ENCODE measurements at regions not wholly inside any gene's neighbourhood (a gene's known extent, or its start where the extent isn't known, plus 50 kb on each side); places are given as distances from the start of the nearest gene placed in this dataset.

DNA sequence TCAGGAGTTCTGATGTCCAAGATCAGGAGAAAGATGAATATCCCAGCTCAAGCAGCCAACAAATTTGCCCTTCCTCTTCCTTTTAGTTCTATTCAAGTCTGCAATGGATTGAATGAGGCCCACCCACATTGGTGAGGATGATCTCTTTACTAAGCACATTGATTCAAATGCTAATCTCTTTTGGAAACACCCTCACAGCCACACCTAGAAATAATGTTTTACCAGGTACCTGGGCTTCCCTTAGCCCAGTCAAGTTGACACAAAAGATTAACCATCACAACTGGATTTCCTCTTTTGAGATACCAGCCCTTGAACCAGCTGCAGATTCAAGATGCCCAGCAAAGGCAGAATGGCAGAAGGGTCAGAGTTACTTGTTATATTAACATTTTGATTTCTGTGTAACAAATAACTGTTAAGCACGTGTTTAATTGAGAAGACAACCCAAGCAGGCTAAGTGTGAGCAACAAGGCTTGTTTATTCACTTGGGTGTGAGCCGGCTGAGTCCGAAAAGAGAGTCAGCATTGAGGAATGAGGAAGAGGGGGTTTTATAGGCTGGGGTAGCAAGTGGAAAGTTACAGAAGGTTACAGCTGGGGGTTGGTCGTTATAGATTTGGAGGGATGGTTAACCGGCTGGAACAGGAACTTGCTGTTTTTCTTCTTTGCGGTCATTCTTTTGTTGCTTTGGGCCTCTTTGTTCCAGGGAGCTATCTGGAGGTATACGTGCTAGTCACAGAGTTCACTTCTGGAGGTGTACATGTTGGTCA lies 180.3 kb downstream of the EMP1 start:
- no peak for DNase-seq
- Histone ChIP-seq H3K27me3 (replicated peaks; ENCODE audit: control insufficient read depth, insufficient read depth, low read length, poor library complexity, severe bottlenecking) (no peaks in the 10 kb centered on the region), H3K27ac (ENCODE audit: insufficient read depth, low read length, poor library complexity, severe bottlenecking) (no peak overlapping the region), H3K4me1 (ENCODE audit: control insufficient read depth, insufficient read depth, low read length, poor library complexity, severe bottlenecking) (no peaks in the 10 kb centered on the region), H3K9me3 (ENCODE audit: control insufficient read depth, low read length) (no peaks in the 10 kb centered on the region), H3K4me3 (ENCODE audit: insufficient read depth, low read depth, low read length, poor library complexity, severe bottlenecking) (no peak overlapping the region), H3K36me3 (ENCODE audit: control insufficient read depth, insufficient read depth, low read length) (no peaks in the 10 kb centered on the region)

DNA sequence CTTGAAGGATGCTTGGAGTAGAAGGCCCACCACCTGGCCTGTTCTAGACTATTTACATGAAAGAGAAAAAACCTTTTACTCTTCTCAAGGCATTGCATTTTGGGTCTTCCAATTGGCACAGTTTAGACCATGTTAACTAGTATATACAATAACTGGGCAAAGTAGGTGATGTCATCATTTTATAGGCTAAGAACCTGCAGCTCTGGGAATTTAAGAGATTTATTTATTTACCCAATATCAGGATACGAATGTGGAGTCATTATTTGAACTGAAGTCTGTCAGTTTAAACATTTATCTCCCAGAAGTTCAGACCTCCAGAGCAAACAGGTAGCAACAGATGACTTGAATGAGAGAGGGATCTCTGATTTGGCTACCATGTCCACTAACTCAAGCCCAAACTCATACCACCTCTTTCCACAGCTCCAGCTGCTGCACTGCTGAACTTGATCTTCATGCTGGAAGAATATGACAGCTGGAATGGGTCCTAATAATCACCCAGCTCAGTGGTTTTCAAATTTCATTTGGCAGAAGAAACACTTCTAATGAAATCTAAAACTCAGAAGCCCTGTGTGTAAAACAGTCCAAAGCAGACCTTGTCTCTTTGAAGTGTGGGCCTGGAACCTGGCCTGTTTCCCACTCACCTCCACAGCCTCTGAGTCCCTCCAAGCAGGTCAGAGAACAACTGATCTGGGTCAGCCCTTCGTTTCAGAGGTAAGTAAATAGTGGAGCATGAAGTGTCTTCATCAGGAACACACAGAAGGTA lies 179.2 kb downstream of the EMP1 start:
- Histone ChIP-seq H3K27ac (ENCODE audit: insufficient read depth, low read length, poor library complexity, severe bottlenecking) (no peak overlapping the region), H3K9me3 (ENCODE audit: control insufficient read depth, low read length) (no peaks in the 10 kb centered on the region), H3K36me3 (ENCODE audit: control insufficient read depth, insufficient read depth, low read length) (no peaks in the 10 kb centered on the region), H3K27me3 (replicated peaks; ENCODE audit: control insufficient read depth, insufficient read depth, low read length, poor library complexity, severe bottlenecking) (no peaks in the 10 kb centered on the region), H3K4me3 (ENCODE audit: insufficient read depth, low read depth, low read length, poor library complexity, severe bottlenecking) (no peak overlapping the region), H3K4me1 (ENCODE audit: control insufficient read depth, insufficient read depth, low read length, poor library complexity, severe bottlenecking) (no peaks in the 10 kb centered on the region)
- DNase-seq = no peak

DNA sequence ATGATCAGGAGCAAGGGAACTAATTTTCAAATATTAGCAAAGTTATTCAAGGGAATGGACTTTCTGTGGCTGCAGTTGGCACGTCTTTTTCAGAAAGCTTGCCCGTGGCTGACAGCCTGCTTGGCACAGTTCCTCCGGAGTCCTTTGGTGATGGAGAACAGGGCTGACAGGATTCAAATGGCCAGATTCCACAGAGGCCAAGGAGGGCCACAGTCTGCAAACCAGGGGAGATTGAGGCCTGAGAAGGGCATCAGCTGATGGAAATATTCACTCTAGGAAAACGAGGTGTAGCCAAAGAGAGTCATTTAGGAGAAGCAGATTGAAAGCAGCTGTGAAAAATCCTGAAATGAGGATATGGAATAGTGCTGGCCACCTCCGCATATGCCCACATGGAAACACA lies 178.3 kb downstream of the EMP1 start:
- no peak overlapping the region for H3K4me3 ChIP-seq (ENCODE audit: insufficient read depth, low read depth, low read length, poor library complexity, severe bottlenecking)
- H3K9me3 ChIP-seq (ENCODE audit: control insufficient read depth, low read length) = no peaks in the 10 kb centered on the region
- no peaks in the 10 kb centered on the region for H3K27me3 ChIP-seq (replicated peaks; ENCODE audit: control insufficient read depth, insufficient read depth, low read length, poor library complexity, severe bottlenecking)
- no peaks in the 10 kb centered on the region for H3K36me3 ChIP-seq (ENCODE audit: control insufficient read depth, insufficient read depth, low read length)
- no peak for DNase-seq
- H3K27ac ChIP-seq (ENCODE audit: insufficient read depth, low read length, poor library complexity, severe bottlenecking) = no peak overlapping the region
- H3K4me1 ChIP-seq (ENCODE audit: control insufficient read depth, insufficient read depth, low read length, poor library complexity, severe bottlenecking) = no peaks in the 10 kb centered on the region

DNA sequence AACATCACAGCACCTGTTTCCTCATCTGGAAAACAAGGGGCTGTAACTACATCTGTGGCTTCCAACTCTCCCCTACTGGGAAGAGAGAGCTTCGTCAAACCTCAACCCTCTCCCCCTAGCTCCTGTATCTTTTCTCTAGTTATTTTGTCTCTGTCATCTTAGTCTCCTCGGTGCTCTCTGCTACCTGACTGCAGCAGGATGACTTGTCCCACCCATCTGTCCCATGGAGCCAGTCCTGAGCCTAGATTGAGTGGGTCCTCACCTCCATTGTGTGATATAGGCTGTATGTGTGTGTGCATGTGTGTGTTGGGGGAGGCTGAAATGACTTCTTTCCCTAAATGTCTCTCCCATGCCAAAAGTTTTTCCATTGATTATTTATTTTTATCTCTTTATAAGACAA lies 177.3 kb downstream of the EMP1 start:
- no peaks in the 10 kb centered on the region for H3K36me3 ChIP-seq (ENCODE audit: control insufficient read depth, insufficient read depth, low read length)
- no peaks in the 10 kb centered on the region for H3K27me3 ChIP-seq (replicated peaks; ENCODE audit: control insufficient read depth, insufficient read depth, low read length, poor library complexity, severe bottlenecking)
- H3K27ac ChIP-seq (ENCODE audit: insufficient read depth, low read length, poor library complexity, severe bottlenecking) = no peak overlapping the region

DNA sequence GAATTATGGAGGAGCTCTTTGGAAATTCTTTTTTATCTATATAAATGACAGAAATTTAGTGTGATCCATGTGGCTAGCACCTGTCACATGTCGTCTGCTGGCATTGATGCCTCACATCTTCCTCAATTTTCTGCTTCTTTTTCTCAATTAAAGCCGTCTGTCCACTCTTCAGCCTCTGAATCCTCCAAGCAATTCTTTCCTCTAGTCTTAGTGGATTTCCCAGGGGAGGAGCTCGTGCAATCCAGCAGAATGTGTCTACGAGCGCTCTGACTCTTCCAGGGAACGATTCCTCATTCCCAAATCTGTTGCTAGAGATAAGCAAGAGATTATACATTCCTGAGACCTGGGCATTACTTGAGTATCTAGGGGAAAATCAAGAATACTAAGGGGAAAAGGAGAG lies 176.6 kb downstream of the EMP1 start:
- H3K4me1 ChIP-seq (ENCODE audit: control insufficient read depth, insufficient read depth, low read length, poor library complexity, severe bottlenecking) = no peaks in the 10 kb centered on the region
- no peaks in the 10 kb centered on the region for H3K27me3 ChIP-seq (replicated peaks; ENCODE audit: control insufficient read depth, insufficient read depth, low read length, poor library complexity, severe bottlenecking)
- no peak overlapping the region for H3K27ac ChIP-seq (ENCODE audit: insufficient read depth, low read length, poor library complexity, severe bottlenecking)
- no peak overlapping the region for H3K4me3 ChIP-seq (ENCODE audit: insufficient read depth, low read depth, low read length, poor library complexity, severe bottlenecking)
- no peaks in the 10 kb centered on the region for H3K36me3 ChIP-seq (ENCODE audit: control insufficient read depth, insufficient read depth, low read length)
- DNase-seq = no peak
- no peaks in the 10 kb centered on the region for H3K9me3 ChIP-seq (ENCODE audit: control insufficient read depth, low read length)

More for the DNA sequence above, 177.3 kb downstream of the EMP1 start:
- no peak for DNase-seq
- no peaks in the 10 kb centered on the region for H3K4me1 ChIP-seq (ENCODE audit: control insufficient read depth, insufficient read depth, low read length, poor library complexity, severe bottlenecking)
- H3K4me3 ChIP-seq (ENCODE audit: insufficient read depth, low read depth, low read length, poor library complexity, severe bottlenecking) = no peak overlapping the region
- H3K9me3 ChIP-seq (ENCODE audit: control insufficient read depth, low read length) = no peaks in the 10 kb centered on the region

DNA sequence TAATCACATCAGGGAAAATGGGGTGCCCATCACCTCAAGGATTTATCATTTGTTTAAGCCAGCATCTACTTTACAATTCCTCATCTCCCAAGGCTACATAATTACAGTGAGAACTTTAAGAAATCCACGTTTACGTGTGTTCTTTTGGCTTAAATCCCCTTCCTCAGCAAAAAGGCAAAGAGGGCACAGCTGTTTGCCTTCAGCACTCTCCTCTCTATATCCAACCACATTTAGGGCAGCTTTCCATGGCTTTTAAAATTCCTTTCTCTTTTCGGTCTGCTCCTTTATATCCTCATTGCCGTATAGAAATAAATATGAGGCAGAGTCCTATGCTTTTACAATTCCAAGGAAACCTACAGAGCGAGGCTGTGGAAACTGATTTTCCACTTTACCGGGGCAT lies 175.9 kb downstream of the EMP1 start:
- H3K4me3 ChIP-seq (ENCODE audit: insufficient read depth, low read depth, low read length, poor library complexity, severe bottlenecking) = no peak overlapping the region
- H3K9me3 ChIP-seq (ENCODE audit: control insufficient read depth, low read length) = no peaks in the 10 kb centered on the region
- no peak for DNase-seq
- no peak overlapping the region for H3K27ac ChIP-seq (ENCODE audit: insufficient read depth, low read length, poor library complexity, severe bottlenecking)
- H3K36me3 ChIP-seq (ENCODE audit: control insufficient read depth, insufficient read depth, low read length) = no peaks in the 10 kb centered on the region
- no peaks in the 10 kb centered on the region for H3K4me1 ChIP-seq (ENCODE audit: control insufficient read depth, insufficient read depth, low read length, poor library complexity, severe bottlenecking)
- H3K27me3 ChIP-seq (replicated peaks; ENCODE audit: control insufficient read depth, insufficient read depth, low read length, poor library complexity, severe bottlenecking) = no peaks in the 10 kb centered on the region

DNA sequence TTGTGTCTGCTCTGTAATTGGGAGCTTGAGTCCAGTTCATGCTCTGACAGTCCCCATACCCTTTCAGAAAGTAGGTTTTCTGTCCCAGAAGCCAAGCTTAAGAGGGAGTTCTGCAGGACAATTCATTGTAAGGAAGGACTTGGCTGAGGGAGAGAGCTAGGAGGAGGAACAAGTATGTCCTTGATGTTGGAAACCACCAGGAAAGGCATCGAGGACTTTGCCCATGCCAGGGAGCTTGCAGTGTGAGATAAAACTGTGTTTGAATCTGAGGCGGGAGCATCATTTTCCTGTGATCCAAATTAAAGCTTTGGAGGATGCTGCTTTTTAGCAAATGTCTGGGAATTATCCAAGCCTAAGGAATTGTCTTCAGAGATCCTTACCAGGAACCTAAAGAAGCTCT lies 175.3 kb downstream of the EMP1 start:
- no peaks in the 10 kb centered on the region for H3K9me3 ChIP-seq (ENCODE audit: control insufficient read depth, low read length)
- H3K36me3 ChIP-seq (ENCODE audit: control insufficient read depth, insufficient read depth, low read length) = no peaks in the 10 kb centered on the region
- DNase-seq = no peak
- H3K27ac ChIP-seq (ENCODE audit: insufficient read depth, low read length, poor library complexity, severe bottlenecking) = no peak overlapping the region
- H3K27me3 ChIP-seq (replicated peaks; ENCODE audit: control insufficient read depth, insufficient read depth, low read length, poor library complexity, severe bottlenecking) = no peaks in the 10 kb centered on the region
- H3K4me3 ChIP-seq (ENCODE audit: insufficient read depth, low read depth, low read length, poor library complexity, severe bottlenecking) = no peak overlapping the region
- no peaks in the 10 kb centered on the region for H3K4me1 ChIP-seq (ENCODE audit: control insufficient read depth, insufficient read depth, low read length, poor library complexity, severe bottlenecking)

DNA sequence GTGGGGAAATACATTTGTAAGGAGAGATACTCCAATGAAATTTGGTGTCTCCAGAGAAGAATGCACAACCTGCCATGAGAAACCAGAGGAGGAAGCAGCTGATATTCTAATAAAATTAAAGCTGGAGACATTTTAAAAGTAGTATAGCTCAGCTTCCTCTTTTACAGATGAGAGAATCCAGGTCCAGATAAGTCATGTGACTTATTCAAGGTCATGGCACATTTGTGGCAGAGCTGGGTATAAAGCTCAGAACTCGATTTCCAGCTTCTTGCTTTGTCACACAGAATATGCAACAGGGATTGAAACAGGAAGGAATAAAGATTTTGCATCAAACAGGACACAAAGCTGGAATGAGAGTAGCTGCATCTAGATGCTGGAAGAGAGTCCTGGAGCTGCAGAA lies 174.8 kb downstream of the EMP1 start:
- H3K27me3 ChIP-seq (replicated peaks; ENCODE audit: control insufficient read depth, insufficient read depth, low read length, poor library complexity, severe bottlenecking) = no peaks in the 10 kb centered on the region
- no peaks in the 10 kb centered on the region for H3K4me1 ChIP-seq (ENCODE audit: control insufficient read depth, insufficient read depth, low read length, poor library complexity, severe bottlenecking)
- no peaks in the 10 kb centered on the region for H3K36me3 ChIP-seq (ENCODE audit: control insufficient read depth, insufficient read depth, low read length)
- H3K4me3 ChIP-seq (ENCODE audit: insufficient read depth, low read depth, low read length, poor library complexity, severe bottlenecking) = no peak overlapping the region
- no peak overlapping the region for H3K27ac ChIP-seq (ENCODE audit: insufficient read depth, low read length, poor library complexity, severe bottlenecking)
- no peaks in the 10 kb centered on the region for H3K9me3 ChIP-seq (ENCODE audit: control insufficient read depth, low read length)
- DNase-seq = no peak

DNA sequence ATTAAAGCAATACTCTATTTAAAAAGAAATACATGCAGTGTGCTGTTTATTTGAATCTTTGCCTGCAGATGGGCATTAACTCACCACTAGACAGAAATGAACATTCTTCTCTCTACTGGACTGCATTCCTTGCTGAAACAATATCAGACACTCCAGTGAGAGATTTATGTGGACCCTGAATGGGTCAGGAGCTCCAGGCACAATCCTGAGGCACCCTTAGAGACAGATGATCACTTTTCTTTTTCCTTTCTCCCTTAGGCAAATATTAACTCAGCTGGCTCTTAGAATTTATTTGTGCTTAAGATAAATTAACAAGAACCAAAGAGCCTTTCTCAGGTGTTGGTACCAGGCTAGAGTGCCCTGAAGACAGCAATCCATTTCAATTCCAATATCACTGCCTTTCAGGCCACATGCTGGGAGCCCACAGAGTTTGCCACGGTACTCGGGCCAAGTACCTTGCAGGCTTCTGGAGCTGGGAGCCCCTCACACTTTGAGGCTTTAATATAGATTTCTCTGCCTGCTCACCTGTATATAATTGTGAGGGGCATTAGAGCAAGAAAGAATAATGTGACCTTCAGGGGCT lies 173.0 kb downstream of the EMP1 start:
- Histone ChIP-seq H3K9me3 (ENCODE audit: control insufficient read depth, low read length) (no peaks in the 10 kb centered on the region), H3K36me3 (ENCODE audit: control insufficient read depth, insufficient read depth, low read length) (no peaks in the 10 kb centered on the region)
- no peak for DNase-seq

DNA sequence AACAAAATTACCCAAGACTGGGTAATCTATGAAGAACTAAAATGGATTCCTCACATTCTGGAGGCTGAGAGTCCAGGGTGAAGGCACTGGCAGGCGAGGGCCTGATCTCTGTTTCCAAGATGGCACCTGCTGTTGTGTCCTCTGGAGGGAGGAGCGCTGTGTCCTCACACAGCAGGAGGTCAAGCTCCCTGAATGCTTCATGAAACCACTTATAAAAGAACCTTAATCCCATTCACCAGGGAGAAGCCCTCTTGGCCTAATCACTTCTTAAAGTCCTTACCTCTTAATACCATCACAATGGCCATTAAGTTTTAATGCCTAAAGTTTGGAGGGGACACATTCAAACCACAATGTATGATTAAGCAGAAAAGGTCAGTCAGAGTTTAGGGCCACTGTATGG lies 172.4 kb downstream of the EMP1 start:
- Histone ChIP-seq H3K4me3 (ENCODE audit: insufficient read depth, low read depth, low read length, poor library complexity, severe bottlenecking) (no peak overlapping the region), H3K27me3 (replicated peaks; ENCODE audit: control insufficient read depth, insufficient read depth, low read length, poor library complexity, severe bottlenecking) (no peaks in the 10 kb centered on the region), H3K27ac (ENCODE audit: insufficient read depth, low read length, poor library complexity, severe bottlenecking) (no peak overlapping the region), H3K36me3 (ENCODE audit: control insufficient read depth, insufficient read depth, low read length) (no peaks in the 10 kb centered on the region), H3K9me3 (ENCODE audit: control insufficient read depth, low read length) (no peaks in the 10 kb centered on the region), H3K4me1 (ENCODE audit: control insufficient read depth, insufficient read depth, low read length, poor library complexity, severe bottlenecking) (no peaks in the 10 kb centered on the region)
- DNase-seq = no peak

More for the DNA sequence above, 173.0 kb downstream of the EMP1 start:
- Histone ChIP-seq H3K4me1 (ENCODE audit: control insufficient read depth, insufficient read depth, low read length, poor library complexity, severe bottlenecking) (no peaks in the 10 kb centered on the region), H3K4me3 (ENCODE audit: insufficient read depth, low read depth, low read length, poor library complexity, severe bottlenecking) (no peak overlapping the region), H3K27me3 (replicated peaks; ENCODE audit: control insufficient read depth, insufficient read depth, low read length, poor library complexity, severe bottlenecking) (no peaks in the 10 kb centered on the region), H3K27ac (ENCODE audit: insufficient read depth, low read length, poor library complexity, severe bottlenecking) (no peak overlapping the region)
